ENCODE measurements at regions not wholly inside any gene's neighbourhood (a gene's known extent, or its start where the extent isn't known, plus 50 kb on each side); places are given as distances from the start of the nearest gene placed in this dataset.

DNA sequence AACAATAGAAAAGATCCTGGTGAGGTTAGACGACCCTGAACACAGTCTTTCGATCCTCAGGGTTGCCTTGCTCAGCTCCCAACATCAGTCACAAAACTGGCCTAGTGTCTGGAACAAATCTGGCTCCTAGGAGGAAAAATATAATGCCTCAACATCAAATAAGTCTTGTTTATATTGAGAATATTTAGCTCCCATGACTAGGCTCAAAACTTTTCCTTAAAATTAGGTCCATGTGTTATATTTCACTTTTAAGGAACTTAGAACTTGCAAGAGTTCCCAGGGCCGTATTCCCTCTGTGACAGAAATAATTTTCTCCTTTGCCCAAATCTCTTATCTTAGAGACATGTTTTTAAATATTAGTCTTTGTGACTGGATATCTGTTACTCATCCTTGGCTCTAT lies 819.7 kb upstream of the ZEB2 start:
- TF ChIP-seq, protein P1, sequence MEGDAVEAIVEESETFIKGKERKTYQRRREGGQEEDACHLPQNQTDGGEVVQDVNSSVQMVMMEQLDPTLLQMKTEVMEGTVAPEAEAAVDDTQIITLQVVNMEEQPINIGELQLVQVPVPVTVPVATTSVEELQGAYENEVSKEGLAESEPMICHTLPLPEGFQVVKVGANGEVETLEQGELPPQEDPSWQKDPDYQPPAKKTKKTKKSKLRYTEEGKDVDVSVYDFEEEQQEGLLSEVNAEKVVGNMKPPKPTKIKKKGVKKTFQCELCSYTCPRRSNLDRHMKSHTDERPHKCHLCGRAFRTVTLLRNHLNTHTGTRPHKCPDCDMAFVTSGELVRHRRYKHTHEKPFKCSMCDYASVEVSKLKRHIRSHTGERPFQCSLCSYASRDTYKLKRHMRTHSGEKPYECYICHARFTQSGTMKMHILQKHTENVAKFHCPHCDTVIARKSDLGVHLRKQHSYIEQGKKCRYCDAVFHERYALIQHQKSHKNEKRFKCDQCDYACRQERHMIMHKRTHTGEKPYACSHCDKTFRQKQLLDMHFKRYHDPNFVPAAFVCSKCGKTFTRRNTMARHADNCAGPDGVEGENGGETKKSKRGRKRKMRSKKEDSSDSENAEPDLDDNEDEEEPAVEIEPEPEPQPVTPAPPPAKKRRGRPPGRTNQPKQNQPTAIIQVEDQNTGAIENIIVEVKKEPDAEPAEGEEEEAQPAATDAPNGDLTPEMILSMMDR (conservative IDR thresholded peaks at IDR 0.05) = no peak
- no peak for TF ChIP-seq EZH2 (IDR thresholded peaks at IDR 0.05; ENCODE audit: low read depth)
